Neuronal stem cell (in vitro differentiated cells): ENCODE measurements at regions not wholly inside any gene's neighbourhood (a gene's known extent, or its start where the extent isn't known, plus 50 kb on each side); places are given as distances from the start of the nearest gene placed in this dataset.
"Not testable (repeated sequence)": the region's sequence is repeated elsewhere in the genome, so short reads cannot be mapped to it uniquely, and the experiment has no call there.

Experiments used
- DNase-seq: peaks from one replicate; pipeline ENCODE4 v3.0.0-alpha.2; 2013; ENCODE audit warnings: low spot score
- H2AFZ ChIP-seq: one replicate; pipeline ENCODE4 v1.6.1; 2013; ENCODE audit warnings: mild to moderate bottlenecking, low read length, inconsistent platforms
- H2AK5ac ChIP-seq: 2 replicates; pipeline ENCODE4 v1.6.1; 2013; ENCODE audit warnings: low read depth, mild to moderate bottlenecking, inconsistent platforms, low read length, moderate library complexity, mixed read lengths
- H2BK120ac ChIP-seq: 2 replicates; pipeline ENCODE4 v1.6.1; 2013; ENCODE audit warnings: low read depth, mild to moderate bottlenecking, inconsistent platforms, low read length, moderate library complexity, mixed read lengths
- H2BK12ac ChIP-seq: one replicate; pipeline ENCODE4 v1.6.1; 2013; ENCODE audit warnings: low read length, inconsistent platforms
- H2BK15ac ChIP-seq: 2 replicates; pipeline ENCODE4 v1.6.1; 2013; ENCODE audit warnings: mild to moderate bottlenecking, low read length, inconsistent platforms, mixed read lengths
- H2BK5ac ChIP-seq: one replicate; pipeline ENCODE4 v1.6.1; 2013; ENCODE audit warnings: inconsistent platforms, mild to moderate bottlenecking, low read length, moderate library complexity
- H3K14ac ChIP-seq: one replicate; pipeline ENCODE4 v1.6.1; 2013; ENCODE audit warnings: low read length, inconsistent platforms
- H3K18ac ChIP-seq: 2 replicates; pipeline ENCODE4 v1.6.1; 2013; ENCODE audit warnings: low read length, inconsistent platforms
- H3K23ac ChIP-seq: 2 replicates; pipeline ENCODE4 v1.6.1; 2013; ENCODE audit warnings: low read depth, mild to moderate bottlenecking, mixed read lengths, low read length, inconsistent platforms; ENCODE audit not compliant: poor library complexity
- H3K27ac ChIP-seq: replicated peaks from 3 replicates; pipeline ENCODE4 v1.5.1; 2013; ENCODE audit warnings: low read length, inconsistent platforms
- H3K27me3 ChIP-seq, 3 experiments: 2 replicates each; pipeline ENCODE4 v1.6.1; 2013; ENCODE audit warnings: low read length in 3 of 3, mild to moderate bottlenecking in 2 of 3, inconsistent platforms in 1 of 3, low read depth in 1 of 3, mixed read lengths in 1 of 3, moderate library complexity in 1 of 3; ENCODE audit not compliant: control insufficient read depth in 3 of 3, insufficient read depth in 3 of 3
- H3K36me3 ChIP-seq, 2 donors: replicated peaks in 1 of 2; 2 replicates each; pipeline ENCODE4 v1.6.1; 2013; ENCODE audit warnings: low read length in 2 of 2; ENCODE audit not compliant: control insufficient read depth in 2 of 2, insufficient read depth in 2 of 2
- H3K4ac ChIP-seq: 2 replicates; pipeline ENCODE4 v1.6.1; 2013; ENCODE audit warnings: inconsistent platforms, mild to moderate bottlenecking, low read length, moderate library complexity
- H3K4me1 ChIP-seq, 2 donors: 1 replicate in 1 of 2; 2 replicates in 1 of 2; pipeline ENCODE4 v1.6.1; 2013; ENCODE audit warnings: low read length in 2 of 2, low read depth in 1 of 2; ENCODE audit not compliant: control insufficient read depth in 2 of 2, insufficient read depth in 1 of 2
- H3K4me2 ChIP-seq: one replicate; pipeline ENCODE4 v1.6.1; 2013; ENCODE audit warnings: mild to moderate bottlenecking, low read length, inconsistent platforms; ENCODE audit not compliant: insufficient read depth, poor library complexity, severe bottlenecking
- H3K4me3 ChIP-seq, 2 donors: 2 replicates each; pipeline ENCODE4 v1.5.1; 2013; ENCODE audit warnings: low read length in 2 of 2, mild to moderate bottlenecking in 2 of 2, inconsistent platforms in 1 of 2, moderate library complexity in 1 of 2
- H3K79me1 ChIP-seq: one replicate; pipeline ENCODE4 v1.6.1; 2013; ENCODE audit warnings: low read depth, mild to moderate bottlenecking, inconsistent platforms, low read length, moderate library complexity
- H3K9ac ChIP-seq: one replicate; pipeline ENCODE4 v1.6.1; 2013; ENCODE audit warnings: mild to moderate bottlenecking, low read depth, low read length, inconsistent platforms; ENCODE audit not compliant: poor library complexity
- H3K9me3 ChIP-seq, 2 donors: replicated peaks in 1 of 2; 2 replicates each; pipeline versions ENCODE3 to v1.6.1; 2013; ENCODE audit warnings: low read length in 2 of 2, mild to moderate bottlenecking in 2 of 2, inconsistent platforms in 1 of 2, low read depth in 1 of 2, mixed read lengths in 1 of 2, moderate library complexity in 1 of 2; ENCODE audit not compliant: control insufficient read depth in 2 of 2, insufficient read depth in 1 of 2
- H4K8ac ChIP-seq: one replicate; pipeline ENCODE4 v1.6.1; 2013; ENCODE audit warnings: low read depth, mild to moderate bottlenecking, inconsistent platforms, low read length, moderate library complexity
- H4K91ac ChIP-seq: one replicate; pipeline ENCODE4 v1.6.1; 2013; ENCODE audit warnings: low read length, low read depth, mild to moderate bottlenecking, inconsistent platforms; ENCODE audit not compliant: poor library complexity
- WGBS, 2 donors: extraction: QIAGEN DNeasy Blood & Tissue Kit; methylation state at CpG; one replicate each; pipeline ENCODE4 v1.1.7; 2013; ENCODE audit warnings: missing lambda C conversion rate in 2 of 2, mixed read lengths in 1 of 2; ENCODE audit not compliant: insufficient read length in 2 of 2, insufficient replicate concordance in 1 of 2; ENCODE audit errors: extremely low coverage in 2 of 2; 5-methylcytosine and 5-hydroxymethylcytosine counted together

- no peak overlapping the region for H3K4me2 ChIP-seq
- H4K91ac ChIP-seq = no peak overlapping the region
- no peak overlapping the region for H2AFZ ChIP-seq
- no peak overlapping the region for H3K14ac ChIP-seq
- H3K27ac ChIP-seq = no peak overlapping the region
- H3K4me1 ChIP-seq = peaks cover 2 to 4% of the 10 kb centered on the region in 2 donors
- peaks cover 0 to 12% (median 0%) of the 10 kb centered on the region in 3 experiments for H3K27me3 ChIP-seq
- H3K4me3 ChIP-seq = no peak overlapping the region
- H3K79me1 ChIP-seq = no peaks in the 10 kb centered on the region
- H2AK5ac ChIP-seq = no peak overlapping the region
- no peak overlapping the region for H3K23ac ChIP-seq
- no peak overlapping the region for H2BK15ac ChIP-seq
- no peak overlapping the region for H2BK5ac ChIP-seq
- H3K9me3 ChIP-seq = no peaks in the 10 kb centered on the region
- H3K4ac ChIP-seq = no peak overlapping the region
- H2BK12ac ChIP-seq = no peak overlapping the region
- H3K36me3 ChIP-seq = no peaks in the 10 kb centered on the region
- no CpG with 5 or more reads among the region's 1 CpG for WGBS, 2 donors
- no peak for DNase-seq
- no peak overlapping the region for H2BK120ac ChIP-seq
- H4K8ac ChIP-seq = no peak overlapping the region
- H3K18ac ChIP-seq = no peak overlapping the region
- no peak overlapping the region for H3K9ac ChIP-seq
These were observed 153.7 kb downstream of the TENT5C start for GRCh38 chr1:117759535-117759934.

- WGBS, 2 donors = no CpG with 5 or more reads among the region's 1 CpG
- no peak overlapping the region for H2BK5ac ChIP-seq
- no peak overlapping the region for H2AFZ ChIP-seq
- no peak overlapping the region for H4K91ac ChIP-seq
- no peak overlapping the region for H3K27ac ChIP-seq
- peaks cover 2 to 4% of the 10 kb centered on the region in 2 donors for H3K4me1 ChIP-seq
- H2BK12ac ChIP-seq = no peak overlapping the region
- no peak overlapping the region for H3K18ac ChIP-seq
- peaks cover 0 to 12% (median 0%) of the 10 kb centered on the region in 3 experiments for H3K27me3 ChIP-seq
- no peaks in the 10 kb centered on the region for H3K9me3 ChIP-seq
- no peak overlapping the region for H3K4me3 ChIP-seq
- no peak overlapping the region for H2BK120ac ChIP-seq
- H2BK15ac ChIP-seq = no peak overlapping the region
- H3K36me3 ChIP-seq = no peaks in the 10 kb centered on the region
- no peak overlapping the region for H3K4ac ChIP-seq
- H3K79me1 ChIP-seq = no peaks in the 10 kb centered on the region
- no peak overlapping the region for H4K8ac ChIP-seq
- no peak overlapping the region for H2AK5ac ChIP-seq
- H3K9ac ChIP-seq = no peak overlapping the region
- H3K23ac ChIP-seq = no peak overlapping the region
- H3K4me2 ChIP-seq = no peak overlapping the region
- no peak for DNase-seq
- no peak overlapping the region for H3K14ac ChIP-seq
These were observed 154.2 kb downstream of the TENT5C start for GRCh38 chr1:117760069-117760468.

GRCh38 chr1:117760485-117760884 is 154.6 kb downstream of the TENT5C start:
- Histone ChIP-seq H3K18ac (no peak overlapping the region), H2BK5ac (no peak overlapping the region), H4K91ac (no peak overlapping the region), H2AFZ (no peak overlapping the region), H3K9ac (no peak overlapping the region), H4K8ac (no peak overlapping the region), H3K79me1 (no peaks in the 10 kb centered on the region), H3K27me3 (peaks cover 0 to 12% (median 0%) of the 10 kb centered on the region in 3 experiments), H2AK5ac (no peak overlapping the region), H3K4me1 (peaks cover 2 to 4% of the 10 kb centered on the region in 2 donors), H3K4ac (no peak overlapping the region), H3K27ac (no peak overlapping the region), H2BK12ac (no peak overlapping the region), H3K36me3 (no peaks in the 10 kb centered on the region), H3K9me3 (no peaks in the 10 kb centered on the region), H3K4me3 (no peak overlapping the region), H3K4me2 (no peak overlapping the region), H2BK120ac (no peak overlapping the region), H3K23ac (no peak overlapping the region), H2BK15ac (no peak overlapping the region), H3K14ac (no peak overlapping the region)
- WGBS, 2 donors = no CpG with 5 or more reads among the region's 2 CpGs
- no peak for DNase-seq

GRCh38 chr1:117767756-117768155 is 161.7 kb downstream of the GDAP2 start:
- H3K23ac ChIP-seq, H2BK12ac ChIP-seq, H3K36me3 ChIP-seq, H2BK120ac ChIP-seq, H3K27me3 ChIP-seq, H3K4ac ChIP-seq, H4K91ac ChIP-seq, H3K9ac ChIP-seq, H4K8ac ChIP-seq, H3K4me3 ChIP-seq, H2AK5ac ChIP-seq, H2AFZ ChIP-seq, H2BK15ac ChIP-seq, H3K18ac ChIP-seq, H3K4me1 ChIP-seq, DNase-seq, H3K27ac ChIP-seq, H3K9me3 ChIP-seq, H3K79me1 ChIP-seq, H2BK5ac ChIP-seq, H3K4me2 ChIP-seq, H3K14ac ChIP-seq: not testable (repeated sequence)
- WGBS, 2 donors = no CpG with 5 or more reads among the region's 1 CpG
